Glutamatergic neuron (in vitro differentiated cells): ENCODE measurements at regions not wholly inside any gene's neighbourhood (a gene's known extent, or its start where the extent isn't known, plus 50 kb on each side); places are given as distances from the start of the nearest gene placed in this dataset.

Source experiments
- DNase-seq: peaks from one replicate; pipeline ENCODE4 v3.0.0; 2022
- H3K27ac Mint-ChIP-seq: one replicate; pipeline ENCODE4 v1.8.0; 2020; ENCODE audit warnings: mild to moderate bottlenecking, mixed read lengths, inconsistent platforms; ENCODE audit not compliant: unreplicated experiment
- H3K27me3 Mint-ChIP-seq: one replicate; pipeline ENCODE4 v1.8.0; 2020; ENCODE audit warnings: mild to moderate bottlenecking, moderate library complexity, mixed read lengths, inconsistent platforms; ENCODE audit not compliant: unreplicated experiment
- H3K36me3 Mint-ChIP-seq: one replicate; pipeline ENCODE4 v1.8.0; 2020; ENCODE audit warnings: mild to moderate bottlenecking, mixed read lengths, inconsistent platforms; ENCODE audit not compliant: unreplicated experiment
- H3K4me1 Mint-ChIP-seq: one replicate; pipeline ENCODE4 v1.8.0; 2020; ENCODE audit warnings: mild to moderate bottlenecking, low read depth, mixed read lengths, inconsistent platforms; ENCODE audit not compliant: unreplicated experiment
- H3K4me3 Mint-ChIP-seq: one replicate; pipeline ENCODE4 v1.8.0; 2020; ENCODE audit warnings: mild to moderate bottlenecking, mixed read lengths, inconsistent platforms; ENCODE audit not compliant: unreplicated experiment
- H3K9me3 Mint-ChIP-seq: one replicate; pipeline ENCODE4 v1.8.0; 2020; ENCODE audit warnings: mild to moderate bottlenecking, moderate library complexity, mixed read lengths, inconsistent platforms; ENCODE audit not compliant: unreplicated experiment
- CTCF ChIP-seq: fragments of 200-600 bp; sonication (generic); IDR thresholded peaks from one replicate; pipeline ENCODE4 v1.5.0; 2021; ENCODE audit not compliant: partially characterized antibody, unreplicated experiment

- no peaks in the 10 kb centered on the region for H3K36me3 Mint-ChIP-seq
- H3K4me3 Mint-ChIP-seq: no peak overlapping the region
Measured at GRCh38 chr10:37566332-37566731, 291.1 kb downstream of the ZNF248 start.

GRCh38 chr10:37563715-37564108, 293.7 kb downstream of the ZNF248 start:
- no peak for TF ChIP-seq CTCF
- Mint-ChIP-seq H3K4me1 (no peaks in the 10 kb centered on the region), H3K4me3 (no peak overlapping the region), H3K9me3 (peaks cover 5% of the 10 kb centered on the region), H3K27ac (no peak overlapping the region), H3K27me3 (no peaks in the 10 kb centered on the region), H3K36me3 (peaks cover 4% of the 10 kb centered on the region)
- no peak for DNase-seq

More at GRCh38 chr10:37566332-37566731, 291.1 kb downstream of the ZNF248 start:
- Mint-ChIP-seq H3K27ac (no peak overlapping the region), H3K27me3 (no peaks in the 10 kb centered on the region), H3K4me1 (no peaks in the 10 kb centered on the region), H3K9me3 (peaks cover 2% of the 10 kb centered on the region)
- no peak for TF ChIP-seq CTCF
- no peak for DNase-seq

GRCh38 chr10:37563107-37563714, 294.2 kb downstream of the ZNF248 start:
- Mint-ChIP-seq H3K27ac (no peak overlapping the region), H3K36me3 (peaks cover 4% of the 10 kb centered on the region), H3K27me3 (no peaks in the 10 kb centered on the region), H3K9me3 (peaks cover 5% of the 10 kb centered on the region), H3K4me3 (no peak overlapping the region), H3K4me1 (no peaks in the 10 kb centered on the region)
- TF ChIP-seq CTCF: no peak
- no peak for DNase-seq

GRCh38 chr10:37552881-37553280, 304.5 kb downstream of the ZNF248 start:
- Mint-ChIP-seq H3K27ac (no peak overlapping the region), H3K36me3 (no peaks in the 10 kb centered on the region), H3K9me3 (peaks cover 2% of the 10 kb centered on the region), H3K4me3 (no peak overlapping the region), H3K4me1 (no peaks in the 10 kb centered on the region), H3K27me3 (no peaks in the 10 kb centered on the region)
- no peak for TF ChIP-seq CTCF
- DNase-seq: no peak

GRCh38 chr10:37549054-37549453, 308.4 kb downstream of the ZNF248 start:
- no peak for TF ChIP-seq CTCF
- H3K27me3 Mint-ChIP-seq: no peaks in the 10 kb centered on the region
- no peaks in the 10 kb centered on the region for H3K4me1 Mint-ChIP-seq
- H3K36me3 Mint-ChIP-seq: no peaks in the 10 kb centered on the region
- no peak for DNase-seq
- H3K27ac Mint-ChIP-seq: no peak overlapping the region
- no peak overlapping the region for H3K4me3 Mint-ChIP-seq
- H3K9me3 Mint-ChIP-seq: peaks cover 2% of the 10 kb centered on the region
